ENCODE measurements at regions not wholly inside any gene's neighbourhood (a gene's known extent, or its start where the extent isn't known, plus 50 kb on each side); places are given as distances from the start of the nearest gene placed in this dataset.
"Not testable (repeated sequence)": the region's sequence is repeated elsewhere in the genome, so short reads cannot be mapped to it uniquely, and the experiment has no call there.

GRCh38 chr14:39592116-39592789, 160.0 kb upstream of the FBXO33 start:
- H3K4me3 Mint-ChIP-seq, result no peak overlapping the region
- peaks cover 22% of the 10 kb centered on the region for H3K9me3 Mint-ChIP-seq
- H3K27me3 Mint-ChIP-seq, result no peaks in the 10 kb centered on the region
- POLR2A ChIA-PET, result no interaction called here
- no peaks in the 10 kb centered on the region for H3K4me1 Mint-ChIP-seq (ENCODE audit: low read depth)
- intact Hi-C loops (cut with micrococcal nuclease), result no loop called here
- TF ChIP-seq, protein P1, sequence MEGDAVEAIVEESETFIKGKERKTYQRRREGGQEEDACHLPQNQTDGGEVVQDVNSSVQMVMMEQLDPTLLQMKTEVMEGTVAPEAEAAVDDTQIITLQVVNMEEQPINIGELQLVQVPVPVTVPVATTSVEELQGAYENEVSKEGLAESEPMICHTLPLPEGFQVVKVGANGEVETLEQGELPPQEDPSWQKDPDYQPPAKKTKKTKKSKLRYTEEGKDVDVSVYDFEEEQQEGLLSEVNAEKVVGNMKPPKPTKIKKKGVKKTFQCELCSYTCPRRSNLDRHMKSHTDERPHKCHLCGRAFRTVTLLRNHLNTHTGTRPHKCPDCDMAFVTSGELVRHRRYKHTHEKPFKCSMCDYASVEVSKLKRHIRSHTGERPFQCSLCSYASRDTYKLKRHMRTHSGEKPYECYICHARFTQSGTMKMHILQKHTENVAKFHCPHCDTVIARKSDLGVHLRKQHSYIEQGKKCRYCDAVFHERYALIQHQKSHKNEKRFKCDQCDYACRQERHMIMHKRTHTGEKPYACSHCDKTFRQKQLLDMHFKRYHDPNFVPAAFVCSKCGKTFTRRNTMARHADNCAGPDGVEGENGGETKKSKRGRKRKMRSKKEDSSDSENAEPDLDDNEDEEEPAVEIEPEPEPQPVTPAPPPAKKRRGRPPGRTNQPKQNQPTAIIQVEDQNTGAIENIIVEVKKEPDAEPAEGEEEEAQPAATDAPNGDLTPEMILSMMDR (IDR thresholded peaks at IDR 0.05), result no peak
- no peak for DNase-seq
- CTCF ChIA-PET, result no interaction called here
- no peak for ATAC-seq
- no peak overlapping the region for H3K27ac Mint-ChIP-seq
- no peaks in the 10 kb centered on the region for H3K36me3 Mint-ChIP-seq (ENCODE audit: low read depth)

- H3K4me1 Mint-ChIP-seq (ENCODE audit: low read depth); CTCF ChIA-PET; H3K27ac Mint-ChIP-seq; POLR2A ChIA-PET; H3K36me3 Mint-ChIP-seq (ENCODE audit: low read depth); H3K27me3 Mint-ChIP-seq; ATAC-seq; intact Hi-C loops (cut with micrococcal nuclease); DNase-seq; H3K4me3 Mint-ChIP-seq: not testable (repeated sequence)
- peaks cover 20% of the 10 kb centered on the region for H3K9me3 Mint-ChIP-seq
Observed at GRCh38 chr14:39589882-39590281, 157.6 kb upstream of the FBXO33 start.

DNA sequence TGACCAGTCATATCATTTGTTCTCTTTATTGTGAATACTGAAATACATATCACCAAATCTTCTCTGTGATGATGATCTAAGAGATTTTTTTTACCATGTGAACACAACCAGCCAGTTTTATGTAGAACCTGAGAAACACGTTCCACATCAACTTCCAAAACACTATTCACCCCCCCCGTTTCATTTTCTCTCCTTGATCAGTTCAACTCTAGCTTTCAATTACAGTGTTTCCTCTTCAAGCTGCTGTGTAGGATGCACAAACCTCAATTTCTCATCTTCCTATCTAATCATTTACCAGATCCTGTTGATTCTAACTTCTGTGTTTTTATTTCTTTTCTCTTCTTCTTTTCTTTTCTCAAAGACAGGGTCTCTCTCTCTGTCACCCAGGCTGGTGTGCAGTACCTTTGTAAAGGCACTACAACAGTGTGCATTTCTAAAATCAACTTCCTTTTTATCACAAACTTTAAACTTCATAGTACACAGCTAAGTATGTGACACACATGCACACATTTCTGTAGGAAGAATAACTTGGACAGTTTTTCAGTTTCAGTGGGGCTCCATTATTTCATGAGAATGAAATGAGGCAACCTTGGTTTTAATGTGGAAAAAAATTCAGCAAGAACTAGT, 149.9 kb upstream of the FBXO33 start:
- DNase-seq (no peak), ATAC-seq (no peak)
- peaks cover 4% of the 10 kb centered on the region for H3K9me3 Mint-ChIP-seq
- TF ChIP-seq, protein P1 (IDR thresholded peaks at IDR 0.05), result no peak
- no peaks in the 10 kb centered on the region for H3K4me1 Mint-ChIP-seq (ENCODE audit: low read depth)
- POLR2A ChIA-PET, result no interaction called here
- no peak overlapping the region for H3K27ac Mint-ChIP-seq
- H3K27me3 Mint-ChIP-seq, result no peaks in the 10 kb centered on the region
- CTCF ChIA-PET, result interaction anchor here (0.9 kb wide), 1 partner anchor 83 kb away, joined by 3 read pairs; no protein-coding TSS in a partner anchor
- H3K36me3 Mint-ChIP-seq (ENCODE audit: low read depth), result no peaks in the 10 kb centered on the region
- intact Hi-C loops (cut with micrococcal nuclease), result no loop called here
- H3K4me3 Mint-ChIP-seq, result no peak overlapping the region

- no peaks in the 10 kb centered on the region for H3K36me3 Mint-ChIP-seq (ENCODE audit: low read depth)
- H3K9me3 Mint-ChIP-seq, result peaks cover 7% of the 10 kb centered on the region
- ATAC-seq (no peak), DNase-seq (no peak)
- no peak overlapping the region for H3K4me3 Mint-ChIP-seq
- ChIA-PET CTCF (interaction anchor here (0.9 kb wide), 1 partner anchor 84 kb away, joined by 3 read pairs; no protein-coding TSS in a partner anchor), POLR2A (no interaction called here)
- intact Hi-C loops (cut with micrococcal nuclease), result no loop called here
- no peaks in the 10 kb centered on the region for H3K27me3 Mint-ChIP-seq
- H3K27ac Mint-ChIP-seq, result no peak overlapping the region
- no peaks in the 10 kb centered on the region for H3K4me1 Mint-ChIP-seq (ENCODE audit: low read depth)
- TF ChIP-seq, protein P1 (IDR thresholded peaks at IDR 0.05), result peak; percentile 15
Observed at GRCh38 chr14:39581474-39581873, 149.2 kb upstream of the FBXO33 start.

DNA sequence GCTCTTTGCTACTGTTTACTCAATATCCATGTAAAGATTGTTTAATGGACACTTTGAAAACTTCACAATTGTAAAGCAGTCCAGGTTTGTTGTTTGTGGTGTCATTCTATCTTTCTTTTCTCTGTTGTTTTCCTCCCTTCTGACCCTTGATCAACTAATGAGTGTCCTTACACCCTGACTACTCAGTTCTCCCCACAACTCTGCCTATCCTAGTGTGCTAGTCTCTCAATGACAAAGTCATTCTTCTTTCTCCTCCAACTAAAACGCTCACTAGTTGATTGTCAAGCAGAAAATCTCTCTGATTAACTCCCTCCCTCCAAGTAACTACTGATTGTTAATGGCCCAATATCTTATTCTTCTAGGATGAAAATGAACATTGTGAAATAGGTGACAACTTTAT, 148.5 kb upstream of the FBXO33 start:
- intact Hi-C loops (cut with micrococcal nuclease), result no loop called here
- Mint-ChIP-seq H3K27ac (no peak overlapping the region), H3K9me3 (peaks cover 13% of the 10 kb centered on the region), H3K4me1 (ENCODE audit: low read depth) (no peaks in the 10 kb centered on the region), H3K36me3 (ENCODE audit: low read depth) (no peaks in the 10 kb centered on the region), H3K27me3 (no peaks in the 10 kb centered on the region), H3K4me3 (no peak overlapping the region)
- ChIA-PET CTCF (no interaction called here), POLR2A (no interaction called here)
- TF ChIP-seq, protein P1 (IDR thresholded peaks at IDR 0.05), result no peak
- ATAC-seq (no peak), DNase-seq (no peak)
